HCT116 (cell line): ENCODE measurements at regions not wholly inside any gene's neighbourhood (a gene's known extent, or its start where the extent isn't known, plus 50 kb on each side); places are given as distances from the start of the nearest gene placed in this dataset.
A peak's percentile ranks its signal among the peaks of the same experiment; 100 is the strongest.

ENCODE experiments used
- ATAC-seq: fragments of 200-7000 bp; cut with Tn5 transposase; 2 replicates; pipeline ENCODE4 v1.9.1; 2020; ENCODE audit warnings: mild to moderate bottlenecking, moderate library complexity
- BruUV-seq: library from RNA; stranded (reverse); fragments of 400-500 nt; replicated peaks from 2 replicates; lab custom pipeline; 2021; lab: Mats Ljungman, UMichigan
- CTCF ChIA-PET: fragments of 300-600 bp; sonication (Branson Sonifier 250); formaldehyde crosslinking; loops from one replicate; lab custom pipeline; 2021; ENCODE audit warnings: antibody characterized with exemption; lab: Charles Lee
- POLR2A ChIA-PET: fragments of 300-600, 350-600 bp; sonication (Branson Sonifier 250); formaldehyde crosslinking; loops from one replicate; lab custom pipeline; 2021; ENCODE audit warnings: antibody characterized with exemption; lab: Charles Lee
- RAD21 ChIA-PET, 2 experiments: fragments of 300-600 bp; sonication (Branson Sonifier 250); formaldehyde crosslinking; loops; one replicate each; lab custom pipeline; 2023; ENCODE audit warnings: low total read pairs in 2 of 2; ENCODE audit not compliant: uncharacterized antibody in 2 of 2, unreplicated experiment in 2 of 2, low non-redundant PET in 1 of 2; lab: Charles Lee
- DNase-seq: peaks from one replicate; pipeline ENCODE4 v3.0.0-alpha.2; 2010; ENCODE audit warnings: low read depth, low spot score
- H2AFZ ChIP-seq: fragments of 200-600 bp; shearing (Covaris generic), sonication (generic); 2 replicates; pipeline ENCODE4 v1.6.1; 2017; ENCODE audit warnings: low read depth, mixed run types, mixed read lengths, antibody characterized with exemption, low read length; ENCODE audit not compliant: poor library complexity, severe bottlenecking
- H3K27ac ChIP-seq: 2 replicates; pipeline ENCODE4 v1.5.1; 2012; ENCODE audit warnings: low read depth, low read length
- H3K27me3 ChIP-seq: fragments of 200-600 bp; sonication (generic); 2 replicates; pipeline ENCODE4 v1.6.1; 2016; ENCODE audit warnings: mixed run types, low read length, mixed read lengths; ENCODE audit not compliant: insufficient read depth
- H3K36me3 ChIP-seq, 2 experiments: fragments of 200-500 bp in 1 of 2; fragments of 200-600 bp in 1 of 2; sonication (Bioruptor generic) in 1 of 2; sonication (generic) in 1 of 2; 2 replicates each; pipeline versions ENCODE4 v1.5.1 to v1.6.1; 2014 to 2016; ENCODE audit warnings: low read length in 2 of 2, inconsistent platforms in 1 of 2, mixed read lengths in 1 of 2, mixed run types in 1 of 2; ENCODE audit not compliant: insufficient read depth in 2 of 2, control insufficient read depth in 1 of 2
- H3K4me1 ChIP-seq, 2 experiments: fragments of 200-600 bp in 1 of 2; sonication (generic) in 1 of 2; 2 replicates each; pipeline versions ENCODE4 v1.5.1 to v1.6.1; 2012 to 2017; ENCODE audit warnings: low read length in 2 of 2, inconsistent platforms in 1 of 2, mild to moderate bottlenecking in 1 of 2, mixed read lengths in 1 of 2, mixed run types in 1 of 2, moderate library complexity in 1 of 2; ENCODE audit not compliant: insufficient read depth in 2 of 2, control insufficient read depth in 1 of 2
- H3K4me2 ChIP-seq: fragments of 200-600 bp; sonication (generic); 2 replicates; pipeline ENCODE4 v1.6.1; 2017; ENCODE audit warnings: mixed run types, low read length, mixed read lengths
- H3K4me3 ChIP-seq, 2 experiments: fragments of 200-600 bp in 1 of 2; sonication (generic) in 1 of 2; replicated peaks in 1 of 2; 2 replicates each; pipeline ENCODE4 v1.5.1; 2011 to 2016; ENCODE audit warnings: low read length in 2 of 2, control low read depth in 1 of 2, low read depth in 1 of 2, mild to moderate bottlenecking in 1 of 2, mixed read lengths in 1 of 2, mixed run types in 1 of 2
- H3K79me2 ChIP-seq: fragments of 200-600 bp; sonication (generic); 2 replicates; pipeline ENCODE4 v1.6.1; 2017; ENCODE audit warnings: mild to moderate bottlenecking, mixed run types, low read length, moderate library complexity, mixed read lengths; ENCODE audit not compliant: insufficient read depth
- H3K9ac ChIP-seq: fragments of 200-600 bp; sonication (generic); 2 replicates; pipeline ENCODE4 v1.6.1; 2016; ENCODE audit warnings: low read length, mixed read lengths
- H3K9me2 ChIP-seq: fragments of 200-600 bp; sonication (generic), shearing (Covaris generic); 2 replicates; pipeline ENCODE4 v1.6.1; 2017; ENCODE audit warnings: mixed run types, mild to moderate bottlenecking, moderate library complexity; ENCODE audit not compliant: insufficient read depth
- H3K9me3 ChIP-seq, 2 experiments: fragments of 200-500 bp in 1 of 2; fragments of 200-600 bp in 1 of 2; sonication (Bioruptor generic) in 1 of 2; sonication (generic) in 1 of 2; 2 replicates each; pipeline ENCODE4 v1.6.1; 2014 to 2017; ENCODE audit warnings: low read length in 2 of 2, mixed read lengths in 2 of 2, inconsistent platforms in 1 of 2, low read depth in 1 of 2, mild to moderate bottlenecking in 1 of 2, mixed run types in 1 of 2, moderate library complexity in 1 of 2; ENCODE audit not compliant: control insufficient read depth in 1 of 2, insufficient read depth in 1 of 2
- H4K20me1 ChIP-seq: fragments of 200-600 bp; sonication (generic), shearing (Covaris generic); 2 replicates; pipeline ENCODE4 v1.6.1; 2017; ENCODE audit warnings: mixed run types, mild to moderate bottlenecking, moderate library complexity; ENCODE audit not compliant: insufficient read depth
- CTCF ChIP-seq, 3 experiments: fragments of 200-600 bp in 1 of 3; sonication (generic) in 1 of 3; IDR thresholded peaks in 2 of 3; conservative IDR thresholded peaks in 1 of 3; 2 replicates each; pipeline ENCODE4 v1.5.1; 2012 to 2017; ENCODE audit warnings: low read depth in 2 of 3, low read length in 2 of 3, antibody characterized with exemption in 1 of 3, borderline replicate concordance in 1 of 3, control low read depth in 1 of 3, mild to moderate bottlenecking in 1 of 3, mixed read lengths in 1 of 3, mixed run types in 1 of 3, moderate library complexity in 1 of 3; ENCODE audit not compliant: insufficient read depth in 1 of 3
- ELF1 ChIP-seq: IDR thresholded peaks from 2 replicates; pipeline ENCODE4 v1.6.1; 2012; ENCODE audit warnings: low read depth, borderline replicate concordance
- EZH2phosphoT487 ChIP-seq: fragments of 200-600 bp; IDR thresholded peaks from 2 replicates; pipeline ENCODE4 v1.6.1; 2018; ENCODE audit warnings: antibody characterized with exemption, borderline replicate concordance
- RAD21 ChIP-seq: IDR thresholded peaks from 2 replicates; pipeline ENCODE4 v1.6.1; 2012; ENCODE audit warnings: low read depth, mild to moderate bottlenecking
- SIN3A ChIP-seq: IDR thresholded peaks from 2 replicates; pipeline ENCODE4 v1.6.1; 2012; ENCODE audit warnings: low read depth
- SRF ChIP-seq: IDR thresholded peaks from 2 replicates; pipeline ENCODE4 v1.6.1; 2012; ENCODE audit warnings: low read depth
- YY1 ChIP-seq: IDR thresholded peaks from 2 replicates; pipeline ENCODE4 v1.6.1; 2011; ENCODE audit warnings: low read length, low read depth, moderate library complexity, mild to moderate bottlenecking; ENCODE audit not compliant: insufficient replicate concordance; ENCODE audit errors: extremely low read depth
- ZFX ChIP-seq: fragments of 450-650 bp; IDR thresholded peaks from 2 replicates; pipeline ENCODE4 v1.6.1; 2017
- intact Hi-C: fragments of 100-400 bp; cut with micrococcal nuclease; formaldehyde crosslinking; loops from 2 replicates; pipeline ENCODE4 v1.10.0; 2022

- Histone ChIP-seq H4K20me1 (no peaks in the 10 kb centered on the region), H3K4me3 (no peak overlapping the region), H3K9me2 (no peaks in the 10 kb centered on the region), H3K4me2 (no peak overlapping the region), H3K79me2 (no peaks in the 10 kb centered on the region), H3K4me1 (no peaks in the 10 kb centered on the region), H3K36me3 (no peaks in the 10 kb centered on the region), H3K27ac (no peak overlapping the region), H2AFZ (no peak overlapping the region), H3K9ac (no peak overlapping the region), H3K27me3 (no peaks in the 10 kb centered on the region), H3K9me3 (no peaks in the 10 kb centered on the region)
- CTCF ChIA-PET = no interaction called here
- no TSS peak for BruUV-seq
- POLR2A ChIA-PET = no interaction called here
- ATAC-seq (no peak), DNase-seq (no peak)
- RAD21 ChIA-PET = no interaction called here
- intact Hi-C loops = no loop called here
- TF ChIP-seq EZH2phosphoT487 (no peak), SRF (no peak), YY1 (no peak), SIN3A (no peak), CTCF (IDR thresholded peaks at IDR 0.05 in 2 of 3, conservative IDR thresholded peaks at IDR 0.05 in 1 of 3; ENCODE audit: borderline replicate concordance in 1 of 3, insufficient read depth in 1 of 3, low read depth in 2 of 3, low read length in 2 of 3) (no peak), ZFX (no peak)
- TF ChIP-seq, all 23 proteins: peak for 0
These were observed 142.6 kb upstream of the THBS1 start for GRCh38 chr15:39438260-39438659.

- H2AFZ ChIP-seq = no peak overlapping the region
- no peak overlapping the region for H3K9ac ChIP-seq
- no peaks in the 10 kb centered on the region for H3K9me3 ChIP-seq
- BruUV-seq = no TSS peak
- H3K36me3 ChIP-seq = no peaks in the 10 kb centered on the region
- H3K4me3 ChIP-seq = no peak overlapping the region
- H3K79me2 ChIP-seq = no peaks in the 10 kb centered on the region
- no peak for DNase-seq
- H3K4me2 ChIP-seq = no peak overlapping the region
- CTCF ChIA-PET = no interaction called here
- no peak overlapping the region for H3K27ac ChIP-seq
- ATAC-seq = peak; percentile 60
- TF ChIP-seq ELF1 (no peak), CTCF (IDR thresholded peaks at IDR 0.05 in 2 of 3, conservative IDR thresholded peaks at IDR 0.05 in 1 of 3; ENCODE audit: borderline replicate concordance in 1 of 3, insufficient read depth in 1 of 3, low read depth in 2 of 3, low read length in 2 of 3) (0 out of 6 replicates have a peak, but pooled peaks of 2 of the 3 experiments have one; percentile 18 to 27), RAD21 (peak; percentile 19; the same call in 1 of the 2 replicates)
- RAD21 ChIA-PET = no interaction called here
- H3K4me1 ChIP-seq = no peaks in the 10 kb centered on the region
- intact Hi-C loops = no loop called here
- H4K20me1 ChIP-seq = no peaks in the 10 kb centered on the region
- no peaks in the 10 kb centered on the region for H3K9me2 ChIP-seq
- POLR2A ChIA-PET = no interaction called here
- no peaks in the 10 kb centered on the region for H3K27me3 ChIP-seq
These were observed 141.9 kb upstream of the THBS1 start for GRCh38 chr15:39438799-39439592.
